ENCODE measurements at regions not wholly inside any gene's neighbourhood (a gene's known extent, or its start where the extent isn't known, plus 50 kb on each side); places are given as distances from the start of the nearest gene placed in this dataset.

DNA sequence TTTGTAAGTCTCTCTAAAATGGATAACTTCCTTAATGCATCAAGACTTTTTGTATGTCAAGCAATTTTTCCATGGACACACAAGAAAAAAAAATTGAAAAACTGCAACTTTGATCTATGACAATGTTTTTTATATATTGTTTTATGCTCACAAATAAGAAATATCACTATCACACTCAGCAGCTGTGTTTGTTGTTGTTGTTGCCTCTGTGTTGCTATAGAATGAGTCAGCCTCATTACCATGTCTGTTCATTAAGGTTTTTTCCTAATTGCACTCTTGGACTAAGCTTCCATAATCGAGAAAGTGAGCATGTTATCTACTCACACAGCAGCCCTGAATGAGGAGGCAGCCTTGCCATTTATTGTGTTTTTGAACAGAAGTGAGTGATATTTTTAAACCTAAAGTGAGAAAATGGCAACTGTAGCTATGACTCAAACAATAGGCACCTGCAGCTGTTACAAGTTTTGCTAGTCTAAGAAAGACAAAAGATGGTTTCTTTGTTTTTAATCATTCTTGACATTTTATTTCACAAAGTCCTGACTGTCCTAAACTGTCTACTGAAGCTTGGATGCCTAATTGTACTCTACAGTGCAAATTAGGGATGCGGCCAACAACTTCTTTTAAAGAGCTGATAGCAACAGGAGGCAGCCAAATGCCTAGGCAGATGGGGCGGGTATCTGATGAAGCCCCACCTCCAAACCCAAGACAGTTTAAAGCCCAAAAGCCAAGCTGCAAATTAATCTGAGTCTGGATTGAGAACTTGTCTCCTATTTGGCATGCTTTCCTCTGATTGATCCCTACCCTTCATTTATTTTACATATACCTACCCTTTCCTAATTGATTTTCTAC, 77.9 kb upstream of the DOK5 start:
- no peak for ATAC-seq
- TF ChIP-seq BACH2 (CRISPR knock-in tag; IDR thresholded peaks at IDR 0.05; ENCODE audit: borderline replicate concordance) (no peak), CSDC2 (CRISPR knock-in tag; IDR thresholded peaks at IDR 0.05) (no peak), ZFP30 (CRISPR knock-in tag; IDR thresholded peaks at IDR 0.05) (no peak), OSR1 (CRISPR knock-in tag; IDR thresholded peaks at IDR 0.05) (no peak), TCF4 (CRISPR knock-in tag; IDR thresholded peaks at IDR 0.05; ENCODE audit: borderline replicate concordance) (no peak), ISL1 (CRISPR knock-in tag; IDR thresholded peaks at IDR 0.05) (no peak), ZNF8 (CRISPR knock-in tag; IDR thresholded peaks at IDR 0.05) (no peak), TOX (CRISPR knock-in tag; IDR thresholded peaks at IDR 0.05; ENCODE audit: borderline replicate concordance) (no peak), ZC3H10 (CRISPR knock-in tag; IDR thresholded peaks at IDR 0.05) (no peak), CSRNP3 (CRISPR knock-in tag; IDR thresholded peaks at IDR 0.05) (no peak)
- TF ChIP-seq, protein P1, sequence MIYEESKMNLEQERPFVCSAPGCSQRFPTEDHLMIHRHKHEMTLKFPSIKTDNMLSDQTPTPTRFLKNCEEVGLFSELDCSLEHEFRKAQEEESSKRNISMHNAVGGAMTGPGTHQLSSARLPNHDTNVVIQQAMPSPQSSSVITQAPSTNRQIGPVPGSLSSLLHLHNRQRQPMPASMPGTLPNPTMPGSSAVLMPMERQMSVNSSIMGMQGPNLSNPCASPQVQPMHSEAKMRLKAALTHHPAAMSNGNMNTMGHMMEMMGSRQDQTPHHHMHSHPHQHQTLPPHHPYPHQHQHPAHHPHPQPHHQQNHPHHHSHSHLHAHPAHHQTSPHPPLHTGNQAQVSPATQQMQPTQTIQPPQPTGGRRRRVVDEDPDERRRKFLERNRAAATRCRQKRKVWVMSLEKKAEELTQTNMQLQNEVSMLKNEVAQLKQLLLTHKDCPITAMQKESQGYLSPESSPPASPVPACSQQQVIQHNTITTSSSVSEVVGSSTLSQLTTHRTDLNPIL (CRISPR knock-in tag; IDR thresholded peaks at IDR 0.05; ENCODE audit: low read depth) = no peak

- ATAC-seq = no peak
- TF ChIP-seq ZNF565 (CRISPR knock-in tag; conservative IDR thresholded peaks at IDR 0.05; ENCODE audit: low read depth) (no peak), ARNTL (CRISPR knock-in tag; IDR thresholded peaks at IDR 0.05; ENCODE audit: borderline replicate concordance, low read depth) (no peak), RARB (CRISPR knock-in tag; IDR thresholded peaks at IDR 0.05) (no peak), ZFP3 (CRISPR knock-in tag; IDR thresholded peaks at IDR 0.05) (no peak), ZC3H10 (CRISPR knock-in tag; IDR thresholded peaks at IDR 0.05) (no peak), SNAI2 (CRISPR knock-in tag; IDR thresholded peaks at IDR 0.05) (no peak), ZNF8 (CRISPR knock-in tag; IDR thresholded peaks at IDR 0.05) (no peak), CSRNP3 (CRISPR knock-in tag; IDR thresholded peaks at IDR 0.05) (no peak)
Observed at GRCh38 chr20:54398814-54399213, 76.6 kb upstream of the DOK5 start.

GRCh38 chr20:54405540-54405939, 69.9 kb upstream of the DOK5 start:
- TF ChIP-seq, protein P2, sequence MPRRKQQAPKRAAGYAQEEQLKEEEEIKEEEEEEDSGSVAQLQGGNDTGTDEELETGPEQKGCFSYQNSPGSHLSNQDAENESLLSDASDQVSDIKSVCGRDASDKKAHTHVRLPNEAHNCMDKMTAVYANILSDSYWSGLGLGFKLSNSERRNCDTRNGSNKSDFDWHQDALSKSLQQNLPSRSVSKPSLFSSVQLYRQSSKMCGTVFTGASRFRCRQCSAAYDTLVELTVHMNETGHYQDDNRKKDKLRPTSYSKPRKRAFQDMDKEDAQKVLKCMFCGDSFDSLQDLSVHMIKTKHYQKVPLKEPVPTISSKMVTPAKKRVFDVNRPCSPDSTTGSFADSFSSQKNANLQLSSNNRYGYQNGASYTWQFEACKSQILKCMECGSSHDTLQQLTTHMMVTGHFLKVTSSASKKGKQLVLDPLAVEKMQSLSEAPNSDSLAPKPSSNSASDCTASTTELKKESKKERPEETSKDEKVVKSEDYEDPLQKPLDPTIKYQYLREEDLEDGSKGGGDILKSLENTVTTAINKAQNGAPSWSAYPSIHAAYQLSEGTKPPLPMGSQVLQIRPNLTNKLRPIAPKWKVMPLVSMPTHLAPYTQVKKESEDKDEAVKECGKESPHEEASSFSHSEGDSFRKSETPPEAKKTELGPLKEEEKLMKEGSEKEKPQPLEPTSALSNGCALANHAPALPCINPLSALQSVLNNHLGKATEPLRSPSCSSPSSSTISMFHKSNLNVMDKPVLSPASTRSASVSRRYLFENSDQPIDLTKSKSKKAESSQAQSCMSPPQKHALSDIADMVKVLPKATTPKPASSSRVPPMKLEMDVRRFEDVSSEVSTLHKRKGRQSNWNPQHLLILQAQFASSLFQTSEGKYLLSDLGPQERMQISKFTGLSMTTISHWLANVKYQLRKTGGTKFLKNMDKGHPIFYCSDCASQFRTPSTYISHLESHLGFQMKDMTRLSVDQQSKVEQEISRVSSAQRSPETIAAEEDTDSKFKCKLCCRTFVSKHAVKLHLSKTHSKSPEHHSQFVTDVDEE (CRISPR knock-in tag; IDR thresholded peaks at IDR 0.05) = no peak
- TF ChIP-seq GLIS3 (CRISPR knock-in tag; IDR thresholded peaks at IDR 0.05) = no peak
- no peak for TF ChIP-seq RARB (CRISPR knock-in tag; IDR thresholded peaks at IDR 0.05)
- no peak for TF ChIP-seq PPARA (CRISPR knock-in tag; IDR thresholded peaks at IDR 0.05; ENCODE audit: borderline replicate concordance)
- TF ChIP-seq ZFP3 (CRISPR knock-in tag; IDR thresholded peaks at IDR 0.05) = no peak
- no peak for TF ChIP-seq ZC3H10 (CRISPR knock-in tag; IDR thresholded peaks at IDR 0.05)
- TF ChIP-seq CSDC2 (CRISPR knock-in tag; IDR thresholded peaks at IDR 0.05) = no peak
- no peak for TF ChIP-seq ZFP30 (CRISPR knock-in tag; IDR thresholded peaks at IDR 0.05)
- no peak for TF ChIP-seq ESRRG (CRISPR knock-in tag; IDR thresholded peaks at IDR 0.05)
- TF ChIP-seq, protein P3, sequence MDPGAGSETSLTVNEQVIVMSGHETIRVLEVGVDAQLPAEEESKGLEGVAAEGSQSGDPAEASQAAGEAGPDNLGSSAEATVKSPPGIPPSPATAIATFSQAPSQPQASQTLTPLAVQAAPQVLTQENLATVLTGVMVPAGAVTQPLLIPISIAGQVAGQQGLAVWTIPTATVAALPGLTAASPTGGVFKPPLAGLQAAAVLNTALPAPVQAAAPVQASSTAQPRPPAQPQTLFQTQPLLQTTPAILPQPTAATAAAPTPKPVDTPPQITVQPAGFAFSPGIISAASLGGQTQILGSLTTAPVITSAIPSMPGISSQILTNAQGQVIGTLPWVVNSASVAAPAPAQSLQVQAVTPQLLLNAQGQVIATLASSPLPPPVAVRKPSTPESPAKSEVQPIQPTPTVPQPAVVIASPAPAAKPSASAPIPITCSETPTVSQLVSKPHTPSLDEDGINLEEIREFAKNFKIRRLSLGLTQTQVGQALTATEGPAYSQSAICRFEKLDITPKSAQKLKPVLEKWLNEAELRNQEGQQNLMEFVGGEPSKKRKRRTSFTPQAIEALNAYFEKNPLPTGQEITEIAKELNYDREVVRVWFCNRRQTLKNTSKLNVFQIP (CRISPR knock-in tag; IDR thresholded peaks at IDR 0.05; ENCODE audit: borderline replicate concordance, low read depth) = no peak
- no peak for TF ChIP-seq TOX (CRISPR knock-in tag; IDR thresholded peaks at IDR 0.05; ENCODE audit: borderline replicate concordance)
- no peak for TF ChIP-seq ZNF70 (CRISPR knock-in tag; IDR thresholded peaks at IDR 0.05)
- ATAC-seq = no peak
